Spleen (tissue), 11 donors: ENCODE measurements at regions not wholly inside any gene's neighbourhood (a gene's known extent, or its start where the extent isn't known, plus 50 kb on each side); places are given as distances from the start of the nearest gene placed in this dataset.

Experiments
- DNase-seq: peaks from one replicate; pipeline ENCODE4 v3.0.0-alpha.2; 2020
- H3K27ac ChIP-seq, 8 donors: fragments of 200-600 bp; sonication (generic) in 7 of 8; 1 replicate in 4 of 8; 2 replicates in 4 of 8; pipeline versions ENCODE4 v1.5.0 to v1.8.0; 2016 to 2021; ENCODE audit warnings: inconsistent platforms in 4 of 8, mild to moderate bottlenecking in 4 of 8, moderate library complexity in 1 of 8
- H3K27me3 ChIP-seq, 7 donors: fragments of 200-600 bp; sonication (generic) in 6 of 7; replicated peaks in 1 of 7; 1 replicate in 4 of 7; 2 replicates in 3 of 7; pipeline versions ENCODE4 v1.5.0 to v1.8.0; 2016 to 2021; ENCODE audit warnings: inconsistent platforms in 3 of 7, mild to moderate bottlenecking in 1 of 7
- H3K36me3 ChIP-seq, 6 donors: fragments of 200-600 bp; sonication (generic) in 5 of 6; 1 replicate in 4 of 6; 2 replicates in 2 of 6; pipeline versions ENCODE4 v1.5.0 to v1.8.0; 2016 to 2021; ENCODE audit warnings: inconsistent platforms in 2 of 6
- H3K4me1 ChIP-seq, 6 donors: fragments of 200-600 bp; sonication (generic) in 5 of 6; 1 replicate in 3 of 6; 2 replicates in 3 of 6; pipeline versions ENCODE4 v1.5.0 to v1.8.0; 2016 to 2021; ENCODE audit warnings: inconsistent platforms in 3 of 6
- H3K4me3 ChIP-seq, 8 donors: fragments of 200-600 bp; sonication (generic) in 7 of 8; 1 replicate in 4 of 8; 2 replicates in 4 of 8; pipeline versions ENCODE4 v1.5.0 to v1.8.0; 2016 to 2021; ENCODE audit warnings: inconsistent platforms in 4 of 8, mild to moderate bottlenecking in 4 of 8, moderate library complexity in 2 of 8
- H3K9me3 ChIP-seq, 8 donors: fragments of 200-600 bp; sonication (generic) in 7 of 8; 1 replicate in 4 of 8; 2 replicates in 4 of 8; pipeline versions ENCODE4 v1.5.0 to v1.8.0; 2016 to 2021; ENCODE audit warnings: inconsistent platforms in 4 of 8
- CTCF ChIP-seq, 11 experiments: fragments of 200-600 bp in 7 of 11; fragments of 450-650 bp in 4 of 11; sonication (generic) in 4 of 11; IDR thresholded peaks in 8 of 11; conservative IDR thresholded peaks in 3 of 11; 1 replicate in 7 of 11; 2 replicates in 4 of 11; pipeline versions ENCODE4 v1.4.0 to v1.8.0; 2016 to 2021; ENCODE audit warnings: antibody characterized with exemption in 11 of 11, inconsistent platforms in 4 of 11, mild to moderate bottlenecking in 1 of 11
- POLR2A ChIP-seq, 3 donors: fragments of 450-650 bp; IDR thresholded peaks; one replicate each; pipeline ENCODE4 v1.5.1; 2017; ENCODE audit warnings: antibody characterized with exemption in 3 of 3, mild to moderate bottlenecking in 1 of 3
- POLR2AphosphoS5 ChIP-seq, 3 donors: sonication (generic); formaldehyde crosslinking; IDR thresholded peaks; one replicate each; pipeline ENCODE4 v1.5.1; 2017; ENCODE audit warnings: antibody characterized with exemption in 3 of 3
- WGBS, 5 donors: extraction: QIAGEN DNeasy Blood & Tissue Kit in 3 of 5; methylation state at CpG; one replicate each; pipeline versions ENCODE4 v1.1.5 to v1.1.7; 2013 to 2018; 5-methylcytosine and 5-hydroxymethylcytosine counted together
- intact Hi-C: fragments of 100-400 bp; cut with DNase I; formaldehyde crosslinking; loops from one replicate; pipeline ENCODE4 v1.15.0; 2023; ENCODE audit warnings: low total_unique reads
- donor health status: healthy with polysubstance abuse.
- donor health status: DM: no; HTN: no; CAD: no; lungs with moderate emphysema.
- donor health status: DM: no; HTN: no; CAD: no.
- donor health status: Bipolar disorder and iron deficiency.
- donor health status: healthy.
- donor health status: DM: no; HTN: no; CAD: no.
- donor health status: DM: yes; HTN: yes; CAD: no.

DNA sequence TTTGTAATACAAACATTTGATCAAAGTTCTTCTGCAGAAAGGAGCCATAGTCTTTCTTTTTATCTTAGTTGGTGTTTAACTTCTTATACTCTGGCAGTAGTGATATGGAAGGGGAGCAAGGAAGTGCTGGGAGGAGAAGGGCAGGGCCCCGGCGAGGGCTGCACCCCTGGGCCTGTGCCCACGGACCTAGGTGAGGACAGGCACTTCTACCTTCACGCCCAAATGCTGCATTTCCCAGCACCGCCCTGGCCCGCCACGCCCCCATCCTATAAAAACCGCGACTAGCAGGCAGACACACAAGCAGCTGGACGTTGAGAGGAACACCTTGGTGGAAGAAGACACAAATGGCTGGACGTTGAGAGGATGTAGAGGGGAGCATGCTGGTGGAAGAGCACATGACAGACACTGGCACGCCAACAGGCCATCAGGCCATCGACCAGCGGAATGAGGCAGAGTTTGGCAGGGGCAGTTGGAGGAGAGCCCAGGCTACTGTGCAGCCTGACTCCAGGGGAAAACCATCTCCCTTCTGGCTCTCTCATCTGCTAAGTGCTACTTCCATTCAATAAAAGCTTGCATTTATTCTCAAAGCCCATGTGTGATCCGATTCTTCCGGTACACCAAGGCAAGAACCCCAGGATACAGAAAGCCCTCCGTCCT lies 81.5 kb upstream of the C9orf72 start:
- TF ChIP-seq POLR2A (IDR thresholded peaks at IDR 0.05) (no peak), CTCF (IDR thresholded peaks at IDR 0.05 in 8 of 11, conservative IDR thresholded peaks at IDR 0.05 in 3 of 11) (no peak), POLR2AphosphoS5 (IDR thresholded peaks at IDR 0.05) (no peak)
- DNase-seq: no peak
- no peak overlapping the region for H3K4me3 ChIP-seq
- H3K27ac ChIP-seq: no peak overlapping the region
- 84 to 90% (median 88%) methylated on average over 17 of the region's 17 CpGs for WGBS, 5 donors
- no peaks in the 10 kb centered on the region for H3K27me3 ChIP-seq
- H3K36me3 ChIP-seq: no peaks in the 10 kb centered on the region
- no peaks in the 10 kb centered on the region for H3K9me3 ChIP-seq
- intact Hi-C loops: no loop called here
- H3K4me1 ChIP-seq: no peaks in the 10 kb centered on the region

- no peaks in the 10 kb centered on the region for H3K4me1 ChIP-seq
- H3K4me3 ChIP-seq: no peak overlapping the region
- no peaks in the 10 kb centered on the region for H3K27me3 ChIP-seq
- no peaks in the 10 kb centered on the region for H3K9me3 ChIP-seq
- TF ChIP-seq POLR2A (IDR thresholded peaks at IDR 0.05) (no peak), POLR2AphosphoS5 (IDR thresholded peaks at IDR 0.05) (no peak), CTCF (IDR thresholded peaks at IDR 0.05 in 8 of 11, conservative IDR thresholded peaks at IDR 0.05 in 3 of 11) (no peak)
- H3K27ac ChIP-seq: no peak overlapping the region
- WGBS, 5 donors: 47 to 69% (median 54%) methylated on average over 2 of the region's 2 CpGs
- H3K36me3 ChIP-seq: no peaks in the 10 kb centered on the region
- intact Hi-C loops: no loop called here
- no peak for DNase-seq
Measured at GRCh38 chr9:27655441-27655840, 82.2 kb upstream of the C9orf72 start.

DNA sequence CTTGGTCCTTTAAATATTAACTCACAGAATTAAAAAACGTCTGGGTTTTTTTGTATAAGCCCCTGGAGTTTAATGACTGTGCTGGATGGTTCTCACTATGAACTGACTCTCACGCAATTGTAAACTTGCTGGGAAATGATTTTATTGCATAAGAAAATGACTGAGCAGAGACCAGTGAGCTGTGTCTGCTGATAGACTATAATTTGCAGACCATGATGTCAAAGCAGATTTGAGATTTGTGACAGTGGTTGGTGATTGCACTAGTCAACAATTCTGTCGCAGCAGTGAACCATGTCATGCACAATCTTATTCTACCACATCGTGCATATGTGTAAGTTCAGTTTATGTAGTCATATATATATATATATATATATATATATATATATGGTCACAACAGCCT lies 85.7 kb upstream of the C9orf72 start:
- no peak overlapping the region for H3K27ac ChIP-seq
- DNase-seq: no peak
- WGBS, 5 donors: 62 to 80% (median 75%) methylated on average over 4 of the region's 4 CpGs
- no peaks in the 10 kb centered on the region for H3K36me3 ChIP-seq
- intact Hi-C loops: no loop called here
- H3K4me3 ChIP-seq: no peak overlapping the region
- no peaks in the 10 kb centered on the region for H3K4me1 ChIP-seq
- TF ChIP-seq POLR2AphosphoS5 (IDR thresholded peaks at IDR 0.05): no peak
- H3K27me3 ChIP-seq: no peaks in the 10 kb centered on the region
- H3K9me3 ChIP-seq: no peaks in the 10 kb centered on the region

DNA sequence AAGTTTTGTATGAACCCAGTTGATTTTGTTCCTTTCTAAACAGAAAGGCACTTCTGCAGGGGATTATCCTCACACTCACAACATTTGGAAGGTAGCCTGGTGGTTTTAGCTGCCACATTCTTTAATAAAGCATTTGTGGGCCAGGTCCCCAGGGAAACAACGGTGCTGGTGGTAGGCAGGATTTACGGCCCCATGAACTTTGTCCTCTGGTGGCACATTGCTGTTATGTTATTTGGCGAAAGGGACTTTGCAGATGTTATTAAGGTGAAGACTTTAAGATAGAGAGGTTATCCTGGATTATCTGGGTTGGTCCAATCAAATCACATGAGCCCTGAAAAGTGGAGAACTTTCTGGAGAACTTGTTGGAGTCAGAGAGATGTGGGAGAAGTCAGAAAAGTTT lies 86.3 kb upstream of the C9orf72 start:
- no peak for DNase-seq
- no peak overlapping the region for H3K27ac ChIP-seq
- no peaks in the 10 kb centered on the region for H3K4me1 ChIP-seq
- no peaks in the 10 kb centered on the region for H3K36me3 ChIP-seq
- no peaks in the 10 kb centered on the region for H3K9me3 ChIP-seq
- TF ChIP-seq CTCF (IDR thresholded peaks at IDR 0.05 in 8 of 11, conservative IDR thresholded peaks at IDR 0.05 in 3 of 11): no peak
- TF ChIP-seq POLR2A (IDR thresholded peaks at IDR 0.05): no peak
- TF ChIP-seq POLR2AphosphoS5 (IDR thresholded peaks at IDR 0.05): no peak
- no peaks in the 10 kb centered on the region for H3K27me3 ChIP-seq
- 64 to 74% (median 71%) methylated on average over 3 of the region's 3 CpGs for WGBS, 5 donors
- H3K4me3 ChIP-seq: no peak overlapping the region
- intact Hi-C loops: no loop called here

- Histone ChIP-seq H3K9me3 (no peaks in the 10 kb centered on the region), H3K27ac (no peak overlapping the region), H3K36me3 (no peaks in the 10 kb centered on the region), H3K4me3 (no peak overlapping the region), H3K4me1 (no peaks in the 10 kb centered on the region), H3K27me3 (peaks cover 0 to 4% (median 0%) of the 10 kb centered on the region in 7 donors)
- intact Hi-C loops: no loop called here
- no peak for DNase-seq
- WGBS, 5 donors: 64 to 91% (median 78%) methylated on average over 4 of the region's 4 CpGs
- no peak for TF ChIP-seq POLR2A (IDR thresholded peaks at IDR 0.05)
- no peak for TF ChIP-seq CTCF (IDR thresholded peaks at IDR 0.05 in 8 of 11, conservative IDR thresholded peaks at IDR 0.05 in 3 of 11)
- no peak for TF ChIP-seq POLR2AphosphoS5 (IDR thresholded peaks at IDR 0.05)
Measured at GRCh38 chr9:27660148-27660547, 86.9 kb upstream of the C9orf72 start.
